Keratinocyte (primary cell): ENCODE measurements at regions not wholly inside any gene's neighbourhood (a gene's known extent, or its start where the extent isn't known, plus 50 kb on each side); places are given as distances from the start of the nearest gene placed in this dataset.

Experiments
- EZH2 ChIP-seq: IDR thresholded peaks from one replicate; pipeline ENCODE4 v1.6.1; 2012; ENCODE audit warnings: inconsistent platforms, mild to moderate bottlenecking, low read length, moderate library complexity
- TF ChIP-seq, protein P1 (sequence below), 3 experiments: IDR thresholded peaks in 1 of 3; conservative IDR thresholded peaks in 1 of 3; optimal IDR thresholded peaks in 1 of 3; 2 replicates in 2 of 3; 3 replicates in 1 of 3; pipeline versions ENCODE3 to v1.5.1; 2011; ENCODE audit warnings: low read length in 3 of 3, mild to moderate bottlenecking in 3 of 3, moderate library complexity in 2 of 3, control low read depth in 1 of 3, inconsistent platforms in 1 of 3; ENCODE audit not compliant: insufficient read depth in 2 of 3; ENCODE audit errors: extremely low read depth in 1 of 3

- TF ChIP-seq, protein P1, sequence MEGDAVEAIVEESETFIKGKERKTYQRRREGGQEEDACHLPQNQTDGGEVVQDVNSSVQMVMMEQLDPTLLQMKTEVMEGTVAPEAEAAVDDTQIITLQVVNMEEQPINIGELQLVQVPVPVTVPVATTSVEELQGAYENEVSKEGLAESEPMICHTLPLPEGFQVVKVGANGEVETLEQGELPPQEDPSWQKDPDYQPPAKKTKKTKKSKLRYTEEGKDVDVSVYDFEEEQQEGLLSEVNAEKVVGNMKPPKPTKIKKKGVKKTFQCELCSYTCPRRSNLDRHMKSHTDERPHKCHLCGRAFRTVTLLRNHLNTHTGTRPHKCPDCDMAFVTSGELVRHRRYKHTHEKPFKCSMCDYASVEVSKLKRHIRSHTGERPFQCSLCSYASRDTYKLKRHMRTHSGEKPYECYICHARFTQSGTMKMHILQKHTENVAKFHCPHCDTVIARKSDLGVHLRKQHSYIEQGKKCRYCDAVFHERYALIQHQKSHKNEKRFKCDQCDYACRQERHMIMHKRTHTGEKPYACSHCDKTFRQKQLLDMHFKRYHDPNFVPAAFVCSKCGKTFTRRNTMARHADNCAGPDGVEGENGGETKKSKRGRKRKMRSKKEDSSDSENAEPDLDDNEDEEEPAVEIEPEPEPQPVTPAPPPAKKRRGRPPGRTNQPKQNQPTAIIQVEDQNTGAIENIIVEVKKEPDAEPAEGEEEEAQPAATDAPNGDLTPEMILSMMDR (optimal IDR thresholded peaks at IDR 0.05 in 1 of 3, IDR thresholded peaks at IDR 0.05 in 1 of 3, conservative IDR thresholded peaks at IDR 0.05 in 1 of 3; ENCODE audit: extremely low read depth in 1 of 3, insufficient read depth in 2 of 3, low read length in 3 of 3), result no peak
- no peak for TF ChIP-seq EZH2
These were observed 103.4 kb downstream of the FOXL1 start for GRCh38 chr16:86681757-86682106.
